ENCODE measurements at regions not wholly inside any gene's neighbourhood (a gene's known extent, or its start where the extent isn't known, plus 50 kb on each side); places are given as distances from the start of the nearest gene placed in this dataset.

- DNase-seq (ENCODE audit: low spot score), result no peak
- BruUV-seq (replicated peaks), result no TSS peak
- no peaks in the 10 kb centered on the region for H3K36me3 ChIP-seq (ENCODE audit: insufficient read depth, low read length)
- no peak overlapping the region for H3K4me2 ChIP-seq (ENCODE audit: low read length)
- TF ChIP-seq CTCF (conservative IDR thresholded peaks at IDR 0.05; ENCODE audit: low read length) (no peak), EZH2phosphoT487 (IDR thresholded peaks at IDR 0.05; ENCODE audit: borderline replicate concordance, low read depth, low read length) (no peak)
- no peaks in the 10 kb centered on the region for H4K20me1 ChIP-seq (ENCODE audit: insufficient read depth, low read length)
- intact Hi-C loops (cut with micrococcal nuclease; ENCODE audit: unreplicated experiment), result no loop called here
- H3K27ac ChIP-seq (ENCODE audit: low read depth, low read length, poor library complexity, severe bottlenecking), result no peak overlapping the region
- no peaks in the 10 kb centered on the region for H3K9me3 ChIP-seq (ENCODE audit: low read length)
- H3K4me3 ChIP-seq (ENCODE audit: low read depth, low read length, poor library complexity, severe bottlenecking), result no peak overlapping the region
- no peaks in the 10 kb centered on the region for H3K9me2 ChIP-seq (ENCODE audit: insufficient read depth, low read length)
- H2AFZ ChIP-seq (ENCODE audit: low read length), result no peak overlapping the region
- ChIA-PET POLR2A (no interaction called here), CTCF (ENCODE audit: unreplicated experiment) (no interaction called here)
- no peaks in the 10 kb centered on the region for H3K4me1 ChIP-seq (ENCODE audit: insufficient read depth, low read length, poor library complexity, severe bottlenecking)
- no peaks in the 10 kb centered on the region for H3K79me2 ChIP-seq (ENCODE audit: insufficient read depth, low read depth, low read length)
These were observed 215.5 kb upstream of the LMCD1 start for GRCh38 chr3:8286086-8286485.

DNA sequence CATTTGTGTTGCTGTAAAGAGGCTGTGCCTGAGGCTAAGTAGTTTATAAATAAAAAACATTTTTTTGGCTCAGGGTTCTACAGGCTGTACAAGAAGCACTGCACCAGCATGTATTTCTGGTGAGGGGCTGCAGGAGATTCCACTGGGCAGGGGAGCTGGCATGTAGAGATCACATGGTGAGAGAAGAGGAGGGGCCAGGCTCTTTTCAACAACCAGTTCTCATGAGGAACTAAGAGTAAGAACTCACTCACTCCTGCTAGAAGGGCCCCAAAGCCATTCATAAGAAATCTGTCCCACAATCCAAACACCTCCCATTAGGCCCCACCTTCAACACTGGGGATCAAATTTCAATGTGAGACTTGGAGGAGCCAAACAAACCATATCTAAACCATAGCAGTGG is 214.9 kb upstream of the LMCD1 start:
- no peak for DNase-seq (ENCODE audit: low spot score)
- POLR2A ChIA-PET, result no interaction called here
- Histone ChIP-seq H2AFZ (ENCODE audit: low read length) (no peak overlapping the region), H3K4me2 (ENCODE audit: low read length) (no peak overlapping the region), H3K9me3 (ENCODE audit: low read length) (no peaks in the 10 kb centered on the region), H3K9me2 (ENCODE audit: insufficient read depth, low read length) (no peaks in the 10 kb centered on the region), H3K79me2 (ENCODE audit: insufficient read depth, low read depth, low read length) (no peaks in the 10 kb centered on the region), H3K36me3 (ENCODE audit: insufficient read depth, low read length) (no peaks in the 10 kb centered on the region), H3K4me3 (ENCODE audit: low read depth, low read length, poor library complexity, severe bottlenecking) (no peak overlapping the region), H3K27ac (ENCODE audit: low read depth, low read length, poor library complexity, severe bottlenecking) (no peak overlapping the region), H3K4me1 (ENCODE audit: insufficient read depth, low read length, poor library complexity, severe bottlenecking) (no peaks in the 10 kb centered on the region), H4K20me1 (ENCODE audit: insufficient read depth, low read length) (no peaks in the 10 kb centered on the region)
- BruUV-seq (replicated peaks), result no TSS peak
- CTCF ChIA-PET (ENCODE audit: unreplicated experiment), result no interaction called here
- TF ChIP-seq EZH2phosphoT487 (IDR thresholded peaks at IDR 0.05; ENCODE audit: borderline replicate concordance, low read depth, low read length) (no peak), CTCF (conservative IDR thresholded peaks at IDR 0.05; ENCODE audit: low read length) (no peak)
- intact Hi-C loops (cut with micrococcal nuclease; ENCODE audit: unreplicated experiment), result no loop called here

DNA sequence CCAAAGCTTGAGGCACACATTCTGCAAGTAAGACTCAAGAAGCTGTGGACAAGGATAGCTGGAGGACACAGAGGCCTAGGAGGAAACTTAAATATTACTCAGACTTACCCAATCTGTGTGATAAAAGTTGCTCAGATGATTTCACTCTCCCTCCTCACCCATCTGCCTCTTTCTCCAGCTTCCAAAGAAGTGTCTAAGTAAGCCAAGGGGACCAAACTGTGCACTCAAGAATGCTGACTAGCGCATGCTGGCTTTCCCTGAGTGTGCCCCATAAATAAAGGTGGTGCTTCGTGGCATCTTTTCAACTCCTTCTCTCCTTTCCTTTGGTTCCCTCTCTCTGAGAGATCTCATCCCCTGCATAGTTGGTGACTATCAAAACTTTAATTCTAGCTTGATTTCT is 211.0 kb upstream of the LMCD1 start:
- BruUV-seq (replicated peaks), result no TSS peak
- Histone ChIP-seq H3K36me3 (ENCODE audit: insufficient read depth, low read length) (no peaks in the 10 kb centered on the region), H2AFZ (ENCODE audit: low read length) (no peak overlapping the region), H3K9me2 (ENCODE audit: insufficient read depth, low read length) (no peaks in the 10 kb centered on the region), H3K79me2 (ENCODE audit: insufficient read depth, low read depth, low read length) (no peaks in the 10 kb centered on the region), H3K4me1 (ENCODE audit: insufficient read depth, low read length, poor library complexity, severe bottlenecking) (no peaks in the 10 kb centered on the region), H3K4me3 (ENCODE audit: low read depth, low read length, poor library complexity, severe bottlenecking) (no peak overlapping the region), H3K4me2 (ENCODE audit: low read length) (no peak overlapping the region), H3K27ac (ENCODE audit: low read depth, low read length, poor library complexity, severe bottlenecking) (no peak overlapping the region), H3K9me3 (ENCODE audit: low read length) (no peaks in the 10 kb centered on the region), H4K20me1 (ENCODE audit: insufficient read depth, low read length) (no peaks in the 10 kb centered on the region)
- intact Hi-C loops (cut with micrococcal nuclease; ENCODE audit: unreplicated experiment), result no loop called here
- POLR2A ChIA-PET, result interaction anchor here (0.6 to 0.7 kb wide), 2 partner anchors 8 to 28 kb away, joined by 3 read pairs; no protein-coding TSS in a partner anchor
- CTCF ChIA-PET (ENCODE audit: unreplicated experiment), result interaction anchor here (0.5 kb wide), 1 partner anchor 422 kb away, joined by 3 read pairs; no protein-coding TSS in a partner anchor
- DNase-seq (ENCODE audit: low spot score), result no peak
- TF ChIP-seq EZH2phosphoT487 (IDR thresholded peaks at IDR 0.05; ENCODE audit: borderline replicate concordance, low read depth, low read length) (no peak), CTCF (conservative IDR thresholded peaks at IDR 0.05; ENCODE audit: low read length) (no peak)

All from OCI-LY7 (cell line).